HepG2 (cell line): ENCODE measurements at regions not wholly inside any gene's neighbourhood (a gene's known extent, or its start where the extent isn't known, plus 50 kb on each side); places are given as distances from the start of the nearest gene placed in this dataset.

Experiments used
- CTCF ChIP-seq: sonication (generic); formaldehyde crosslinking; IDR thresholded peaks from 2 replicates; pipeline ENCODE4 v1.5.0; 2020; ENCODE audit warnings: mild to moderate bottlenecking, missing genetic modification reagents, moderate library complexity
- TEAD3 ChIP-seq: optimal IDR thresholded peaks from 2 replicates; pipeline ENCODE3; 2016; ENCODE audit warnings: borderline replicate concordance

DNA sequence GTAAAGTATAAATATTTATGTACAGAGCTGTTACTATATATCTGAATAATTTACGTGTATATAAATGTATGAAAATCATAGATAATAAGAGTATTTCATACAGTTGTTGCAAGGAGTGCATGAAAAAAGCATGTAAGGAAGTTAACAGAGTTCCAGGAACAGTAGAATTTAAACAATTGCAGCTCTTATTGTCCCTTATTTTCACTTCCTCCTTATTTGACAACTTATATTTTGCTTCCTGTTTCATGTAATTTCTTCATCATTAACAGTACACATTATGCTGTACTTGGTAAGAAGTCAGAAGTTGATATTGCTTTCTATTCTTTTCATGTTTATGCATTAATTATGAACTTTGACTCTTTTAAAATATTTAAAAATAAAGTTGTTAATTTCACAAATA is 681.5 kb downstream of the LRRIQ3 start:
- no peak for TF ChIP-seq TEAD3 (CRISPR knock-in tag)
- no peak for TF ChIP-seq CTCF (CRISPR knock-in tag)
